ENCODE measurements at regions not wholly inside any gene's neighbourhood (a gene's known extent, or its start where the extent isn't known, plus 50 kb on each side); places are given as distances from the start of the nearest gene placed in this dataset.
"Not testable (repeated sequence)": the region's sequence is repeated elsewhere in the genome, so short reads cannot be mapped to it uniquely, and the experiment has no call there.

DNA sequence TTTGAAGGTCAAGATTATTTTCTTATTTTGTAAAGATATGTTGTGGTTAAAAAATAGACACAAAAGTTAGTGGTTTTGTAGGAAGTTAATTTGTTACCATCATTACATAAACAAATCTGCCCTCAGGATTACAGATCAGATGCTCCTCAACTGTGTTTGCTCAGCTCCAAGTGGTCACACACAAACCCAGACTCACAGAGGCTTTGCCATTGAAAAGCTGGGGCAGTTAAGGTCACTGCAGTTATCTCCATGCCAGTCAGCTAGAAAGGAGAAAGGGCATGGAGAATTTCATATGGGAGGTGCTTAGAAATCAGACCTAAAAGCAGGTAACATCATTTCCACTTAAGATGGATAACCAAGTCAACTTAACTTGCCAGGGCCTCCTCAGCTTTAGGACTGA, 825.7 kb upstream of the GBE1 start:
- no peak for DNase-seq

DNA sequence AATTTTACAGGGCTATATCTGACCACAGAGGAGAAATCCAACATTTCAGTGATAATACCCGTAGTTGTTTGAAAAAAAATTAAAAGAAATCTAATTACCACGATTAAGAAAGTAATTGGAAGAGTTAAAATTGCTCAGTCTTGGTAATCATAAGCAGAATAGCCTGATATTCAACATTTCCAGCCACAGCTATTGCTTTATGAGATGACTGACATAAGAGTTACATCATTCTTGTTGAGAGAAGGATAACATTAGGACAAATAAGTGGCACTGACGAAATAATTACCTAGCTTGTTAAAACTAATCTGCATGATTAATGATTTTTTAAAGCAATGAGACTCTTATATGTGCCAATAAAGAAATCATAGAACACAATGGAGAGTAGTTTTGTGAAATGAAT, 825.0 kb upstream of the GBE1 start:
- DNase-seq: no peak

DNA sequence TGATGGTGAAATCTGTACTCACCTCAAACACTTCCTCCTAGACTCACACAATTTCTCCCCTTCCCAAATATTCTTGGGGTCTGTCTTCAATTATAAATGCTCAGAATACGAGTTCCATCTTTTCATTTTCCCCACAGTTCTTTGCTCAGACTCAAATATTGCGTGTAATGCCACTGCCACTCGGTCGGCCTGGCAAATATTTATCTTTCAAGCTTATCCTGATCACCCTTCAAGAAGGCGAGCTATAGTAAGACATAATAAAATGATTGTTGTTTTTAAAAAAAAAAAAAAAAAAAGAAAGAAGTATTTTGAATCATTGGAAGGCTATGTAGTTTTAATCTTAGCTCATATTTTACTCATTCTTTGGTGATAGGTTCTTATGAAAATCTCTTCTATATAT, 824.6 kb upstream of the GBE1 start:
- not testable (repeated sequence) for DNase-seq

DNA sequence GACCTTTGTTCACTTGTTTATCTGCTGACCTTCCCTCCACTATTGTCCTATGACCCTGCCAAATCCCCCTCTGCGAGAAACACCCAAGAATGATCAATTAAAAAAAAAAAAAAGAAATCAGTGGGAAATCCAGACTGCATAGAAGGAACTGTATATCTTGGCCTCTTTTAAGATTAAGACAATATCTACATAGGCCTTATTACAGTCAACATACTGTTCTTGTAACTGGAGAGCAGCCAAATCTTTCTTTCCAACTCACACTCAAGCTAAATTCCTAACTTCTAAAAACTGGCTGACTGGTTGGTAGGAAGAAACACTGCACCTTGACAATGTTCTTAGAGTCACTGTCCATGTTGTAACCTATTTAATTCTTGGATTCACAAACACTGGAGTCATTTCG, 824.1 kb upstream of the GBE1 start:
- not testable (repeated sequence) for DNase-seq

DNA sequence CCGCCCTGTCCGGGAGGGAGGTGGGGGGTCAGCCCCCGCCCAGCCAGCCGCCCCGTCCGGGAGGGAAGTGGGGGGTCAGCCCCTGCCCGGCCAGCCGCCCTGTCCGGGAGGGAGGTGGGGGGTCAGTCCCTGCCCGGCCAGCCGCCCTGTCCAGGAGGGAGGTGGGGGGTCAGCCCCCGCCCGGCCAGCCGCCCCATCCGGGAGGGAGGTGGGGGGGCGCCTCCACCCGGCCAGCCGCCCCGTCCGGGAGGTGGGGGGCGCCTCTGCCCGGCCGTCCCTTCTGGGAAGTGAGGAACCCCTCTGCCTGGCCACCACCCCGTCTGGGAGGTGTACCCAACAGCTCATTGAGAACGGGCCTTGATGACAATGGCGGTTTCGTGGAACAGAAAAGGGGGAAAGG, 823.4 kb upstream of the GBE1 start:
- DNase-seq: not testable (repeated sequence)

DNA sequence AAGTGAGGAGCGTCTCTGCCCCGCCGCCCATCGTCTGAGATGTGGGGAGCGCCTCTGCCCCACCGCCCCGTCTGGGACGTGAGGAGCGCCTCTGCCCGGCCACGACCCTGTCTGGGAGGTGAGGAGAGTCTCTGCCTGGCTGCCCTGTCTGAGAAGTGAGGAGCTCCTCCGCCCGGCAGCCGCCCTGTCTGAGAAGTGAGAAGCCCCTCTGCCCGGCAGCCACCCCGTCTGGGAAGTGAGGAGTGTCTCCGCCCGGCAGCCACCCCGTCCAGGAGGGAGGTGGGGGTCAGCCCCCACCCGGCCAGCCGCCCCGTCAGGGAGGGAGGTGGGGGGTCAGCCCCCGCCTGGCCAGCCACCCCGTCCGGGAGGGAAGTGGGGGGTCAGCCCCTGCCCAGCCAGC, 823.0 kb upstream of the GBE1 start:
- DNase-seq: not testable (repeated sequence)

DNA sequence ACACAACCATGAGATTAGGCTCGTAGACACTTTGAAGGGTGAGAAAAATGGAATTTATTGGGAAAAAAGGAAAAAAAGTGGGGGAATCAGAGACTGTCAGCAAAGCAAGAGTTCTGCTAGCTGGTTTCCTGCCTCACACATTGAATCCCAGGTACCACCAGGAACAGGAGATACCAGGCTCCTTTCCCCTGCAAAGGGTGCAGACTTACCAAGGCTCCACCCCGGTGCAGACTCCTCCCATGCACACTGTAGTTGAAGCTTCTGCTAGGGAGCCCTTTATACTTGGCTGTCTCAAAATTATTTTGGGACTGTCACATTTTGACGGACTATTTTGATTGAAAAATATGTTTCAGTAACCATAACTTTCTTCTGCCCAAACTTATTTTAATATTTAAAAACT, 819.9 kb upstream of the GBE1 start:
- DNase-seq: no peak

DNA sequence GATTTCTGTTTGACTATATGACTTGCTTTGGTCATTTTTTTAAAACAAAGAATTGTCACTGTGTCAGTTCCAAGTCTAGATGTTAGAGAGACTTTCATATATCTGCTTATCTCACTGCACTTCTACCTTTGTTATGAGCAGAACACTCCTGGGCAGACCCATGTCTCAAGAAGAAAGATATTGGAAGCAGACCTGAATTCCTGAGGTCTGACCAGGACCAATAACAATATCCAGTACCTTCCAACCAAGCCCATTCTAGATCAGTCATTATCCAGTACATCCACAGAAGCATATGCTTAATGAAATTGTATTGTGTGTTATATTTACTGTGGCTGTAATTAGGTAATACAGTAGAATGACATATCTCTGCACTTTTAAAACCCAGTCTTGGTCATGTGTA, 811.3 kb upstream of the GBE1 start:
- DNase-seq: no peak

DNA sequence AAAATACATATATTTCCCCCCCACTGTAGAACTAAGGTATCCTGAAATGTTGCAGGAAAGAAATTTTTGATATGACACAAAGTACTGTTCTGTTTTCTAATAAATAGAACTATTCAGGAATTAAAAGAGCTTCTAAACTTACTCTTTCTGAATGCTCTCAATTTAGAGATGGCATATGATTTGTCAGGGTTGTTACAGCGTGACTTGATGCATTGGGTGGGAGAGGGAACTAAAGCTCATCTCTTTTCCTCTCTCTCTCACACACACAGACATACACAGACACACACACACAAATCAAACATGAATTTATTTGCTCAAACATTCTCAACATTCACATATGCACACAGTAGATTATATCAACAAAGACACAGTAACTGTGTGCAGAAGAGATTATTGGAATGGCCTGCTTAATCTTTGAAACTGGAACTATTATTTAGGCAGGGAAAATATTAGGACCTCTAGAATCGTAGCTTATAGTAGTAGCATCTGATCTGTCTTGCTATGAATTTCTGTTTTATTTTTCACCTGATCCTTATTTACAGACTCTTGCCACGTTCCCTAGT, 807.4 kb upstream of the GBE1 start:
- DNase-seq: no peak

DNA sequence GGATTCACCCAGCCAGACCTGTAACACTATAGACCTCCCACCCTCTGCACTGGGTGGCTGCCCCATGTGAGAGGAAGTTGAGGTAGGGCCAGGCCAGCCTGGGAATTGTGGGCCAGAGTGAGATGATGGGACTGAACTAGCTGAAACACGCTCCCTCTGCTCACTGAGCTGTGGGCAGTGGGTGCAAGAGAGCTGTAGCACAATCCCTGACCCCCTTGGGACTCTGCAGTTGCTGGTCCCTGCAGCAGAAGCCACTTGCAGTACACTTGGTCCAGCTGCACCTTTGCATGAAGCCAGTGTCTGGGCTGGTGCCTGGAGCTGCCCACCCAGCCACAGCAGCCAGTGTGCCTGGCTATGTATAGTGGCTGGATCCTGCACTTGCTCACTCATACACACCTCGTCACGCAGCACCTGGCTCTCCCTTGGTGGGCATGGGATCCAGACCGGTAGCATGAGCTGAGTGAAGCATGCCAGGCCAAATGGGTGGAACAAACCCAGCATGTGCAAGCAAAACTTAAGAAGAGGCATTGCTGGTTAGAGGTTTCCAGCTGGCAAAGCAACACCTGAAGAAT, 805.7 kb upstream of the GBE1 start:
- no peak for DNase-seq

DNA sequence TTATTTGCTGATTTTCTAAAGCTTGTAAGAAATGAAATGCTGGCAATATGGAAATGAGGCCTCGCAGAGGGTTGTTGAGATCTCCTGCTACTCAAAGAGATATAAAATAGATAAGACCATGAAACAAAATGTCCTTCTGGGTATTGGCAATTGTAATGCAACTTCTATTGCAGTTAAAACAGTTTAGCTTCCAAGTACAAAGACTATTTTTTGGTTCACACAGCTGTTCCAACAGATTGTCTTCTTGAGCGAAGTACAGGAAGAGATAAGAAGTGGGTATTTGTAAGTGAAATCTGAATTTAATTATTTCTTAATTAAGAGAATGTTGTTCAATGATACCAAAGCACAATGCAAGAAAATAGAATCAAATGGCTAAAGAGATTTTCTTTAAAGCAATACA, 801.5 kb upstream of the GBE1 start:
- no peak for DNase-seq

DNA sequence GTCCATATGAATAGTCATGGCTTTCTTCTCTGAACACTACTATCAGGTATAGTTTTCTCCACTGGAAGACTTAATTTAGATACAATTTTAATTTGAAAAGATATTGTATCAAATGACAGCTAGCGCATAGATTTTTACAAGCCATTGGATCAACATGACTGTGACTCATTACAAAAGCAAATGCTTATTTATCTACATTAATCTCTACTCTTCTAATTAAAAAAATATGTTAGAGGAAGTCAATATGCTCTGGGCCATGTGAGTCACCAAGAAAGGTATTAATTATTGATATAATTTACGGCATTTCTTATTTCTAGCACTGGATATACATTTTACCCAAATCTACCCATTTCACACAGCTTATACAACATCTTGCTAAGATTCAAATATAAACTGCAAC, 800.3 kb upstream of the GBE1 start:
- no peak for DNase-seq

DNA sequence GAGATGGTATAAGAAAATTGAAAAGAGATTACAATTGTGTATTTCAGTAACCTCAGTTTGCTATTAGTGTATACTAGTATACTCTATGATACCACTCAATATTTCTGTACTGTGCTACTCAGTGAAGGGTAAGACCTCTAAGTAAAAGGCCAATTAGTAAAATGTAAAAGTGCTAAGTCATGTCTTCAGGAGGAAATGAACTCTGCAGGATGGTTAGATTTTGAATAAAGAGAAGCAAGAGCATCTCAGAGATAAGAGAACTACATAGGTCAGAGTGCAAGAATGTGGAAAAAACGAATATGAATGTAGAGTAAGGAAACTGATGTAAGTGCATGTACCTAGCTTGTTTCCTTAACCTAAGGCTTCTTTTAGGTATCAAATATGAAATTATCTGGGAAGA, 796.6 kb upstream of the GBE1 start:
- no peak for DNase-seq

DNA sequence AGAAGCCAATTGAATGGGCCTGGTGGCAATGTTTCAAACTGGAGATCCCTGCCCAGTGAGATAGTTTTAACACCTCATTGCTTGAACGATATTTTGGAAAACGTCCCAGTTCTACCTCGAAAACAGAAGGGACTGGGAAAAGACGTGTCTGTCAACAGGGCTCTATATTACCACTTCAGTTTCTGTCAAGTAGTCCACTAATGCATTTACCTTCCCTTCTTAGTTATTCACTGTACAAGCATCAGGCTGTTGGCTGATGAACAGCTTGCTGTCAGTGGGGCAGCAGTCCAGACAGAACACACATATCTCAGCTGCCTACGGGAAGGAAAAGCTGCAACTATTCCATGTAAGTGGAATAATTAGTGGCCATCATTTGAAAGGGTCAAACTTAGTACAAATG, 794.7 kb upstream of the GBE1 start:
- DNase-seq: no peak

DNA sequence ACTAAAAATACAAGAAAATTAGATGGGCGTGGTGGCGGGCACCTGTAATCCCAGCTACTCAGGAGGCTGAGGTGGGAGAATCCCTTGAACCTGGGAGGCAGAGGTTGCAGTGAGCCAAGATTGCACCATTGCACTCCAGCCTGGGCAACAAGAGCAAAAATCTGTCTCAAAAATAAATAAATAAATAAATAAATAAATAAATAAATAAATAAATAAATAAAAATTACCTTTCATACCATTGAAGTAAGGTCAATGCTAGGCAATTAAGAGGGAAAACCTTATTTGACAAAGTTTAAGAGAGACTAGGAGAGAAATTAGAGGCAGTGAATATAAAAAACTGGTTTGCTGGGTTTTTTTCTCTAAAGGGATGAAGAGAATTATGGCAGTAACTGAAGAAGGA, 781.1 kb upstream of the GBE1 start:
- DNase-seq: not testable (repeated sequence)

DNA sequence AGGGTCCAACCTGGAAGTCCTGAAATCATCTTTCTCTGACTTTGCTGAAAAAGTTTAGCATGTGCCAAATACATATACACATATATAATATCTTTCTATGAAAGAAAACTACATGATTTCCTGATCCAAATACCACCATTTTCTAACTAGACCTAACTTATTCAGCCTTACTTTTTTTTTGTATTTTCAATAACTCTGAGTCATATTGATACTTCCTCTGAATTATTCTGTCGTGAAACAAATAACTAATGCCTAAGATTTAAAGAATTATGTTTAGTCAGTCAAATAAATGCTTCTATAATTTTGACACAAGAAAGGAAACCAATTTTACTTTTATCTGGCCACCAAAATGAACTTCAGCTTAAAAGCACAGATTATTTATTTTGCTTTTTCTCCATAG, 760.2 kb upstream of the GBE1 start:
- no peak for DNase-seq

DNA sequence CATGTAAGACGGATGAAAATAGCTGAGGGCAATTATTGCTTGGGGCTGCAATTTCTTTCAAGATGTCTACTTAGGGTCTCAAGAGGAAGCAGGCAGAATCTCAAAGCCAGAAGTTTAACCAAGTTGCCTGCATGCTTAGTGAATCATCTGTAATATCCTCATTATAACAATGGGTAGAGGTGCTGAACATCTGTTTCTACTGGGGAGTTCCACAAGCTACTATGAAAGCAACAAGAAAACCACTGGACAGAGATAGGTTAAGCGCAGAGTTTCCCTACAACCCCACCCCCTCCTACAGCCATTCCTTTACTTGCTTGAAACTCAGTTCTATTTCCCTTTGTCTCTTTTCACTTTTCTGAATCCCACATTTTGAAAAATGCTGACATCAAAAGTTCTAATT, 759.4 kb upstream of the GBE1 start:
- DNase-seq: no peak

DNA sequence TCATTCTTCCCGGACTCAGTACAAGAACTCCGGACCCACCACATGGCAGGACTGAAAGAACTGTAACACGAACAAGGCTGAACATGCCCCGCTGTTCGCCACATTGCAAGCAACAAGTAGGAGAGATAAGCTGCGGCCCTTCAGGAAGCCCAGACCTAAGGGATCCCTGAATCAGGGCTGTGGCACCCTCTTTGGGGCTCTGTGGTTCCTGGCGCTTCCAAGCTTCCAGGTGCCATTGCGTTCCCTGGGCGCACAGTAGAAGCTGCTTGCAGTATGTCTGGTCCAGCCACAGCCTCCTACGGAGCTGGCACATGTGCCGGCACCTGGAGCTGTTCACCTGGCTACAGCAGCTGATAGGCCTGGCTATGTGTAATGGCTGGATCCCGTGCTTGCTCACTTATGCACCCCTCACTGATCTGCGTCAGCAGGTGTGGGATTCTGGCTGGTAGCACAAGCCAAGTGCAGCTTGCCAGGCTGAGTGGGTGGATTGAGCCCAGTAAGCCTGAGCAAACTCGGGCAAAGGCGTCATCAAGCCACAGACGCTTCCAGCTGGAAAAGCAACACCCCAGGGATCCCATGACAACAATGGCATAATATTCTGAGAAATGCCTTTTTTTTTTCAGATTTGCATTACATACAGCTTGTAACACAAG, 748.6 kb upstream of the GBE1 start:
- no peak for DNase-seq

DNA sequence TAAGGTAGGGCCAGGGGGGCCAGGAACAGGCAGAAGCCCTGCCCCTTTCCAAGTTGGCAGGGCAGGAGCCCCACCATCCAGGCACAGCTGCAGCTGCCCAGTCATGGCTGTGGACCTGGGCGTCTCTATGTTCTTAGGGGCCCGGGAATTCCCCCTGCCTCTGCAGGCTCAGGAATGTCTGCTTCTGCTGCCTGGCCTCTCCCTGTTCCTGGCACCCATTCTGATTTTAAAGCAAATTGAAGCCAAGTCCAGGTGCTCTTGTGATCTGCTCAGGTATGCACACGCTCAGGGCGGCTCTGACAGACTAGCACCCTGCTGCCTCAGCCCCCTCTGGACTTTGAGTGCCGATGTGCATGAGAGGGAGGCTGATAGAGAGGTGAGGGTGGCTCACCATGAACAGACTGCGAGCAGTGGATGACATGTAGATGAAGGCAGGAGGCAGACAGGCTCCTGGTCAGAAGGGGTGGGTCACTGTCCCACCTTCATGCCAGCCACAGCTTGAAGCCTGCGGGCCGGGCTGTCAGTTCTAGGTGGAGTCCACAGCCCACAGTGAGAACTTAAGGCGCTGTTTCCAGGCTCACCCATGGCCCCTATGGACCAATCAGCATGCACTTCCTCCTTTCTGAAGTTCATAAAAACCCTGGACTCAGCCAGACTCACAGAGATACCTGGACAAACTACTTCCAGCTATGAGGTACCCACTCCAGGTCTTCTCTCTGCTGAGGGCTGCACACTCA, 747.8 kb upstream of the GBE1 start:
- DNase-seq: no peak

DNA sequence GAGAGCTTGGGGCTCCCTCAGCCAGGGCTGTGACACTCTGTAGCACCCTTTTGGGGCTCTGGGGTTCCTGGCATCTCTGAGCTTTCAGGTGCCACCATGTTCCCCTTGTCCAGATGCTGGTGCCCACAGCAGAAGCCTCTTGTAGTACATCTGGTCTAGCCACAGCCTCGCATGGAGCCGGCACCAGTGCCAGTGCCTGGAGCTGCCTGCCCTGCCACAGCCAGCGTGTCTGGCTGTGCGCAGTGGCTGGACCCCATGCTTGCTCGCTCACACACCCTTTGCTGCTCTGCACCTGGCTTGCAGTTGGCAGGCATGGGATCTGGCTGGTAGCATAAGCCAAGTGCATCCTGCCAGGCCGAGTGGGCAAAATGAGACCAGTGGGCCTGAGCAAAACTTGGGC, 744.8 kb upstream of the GBE1 start:
- no peak for DNase-seq

DNA sequence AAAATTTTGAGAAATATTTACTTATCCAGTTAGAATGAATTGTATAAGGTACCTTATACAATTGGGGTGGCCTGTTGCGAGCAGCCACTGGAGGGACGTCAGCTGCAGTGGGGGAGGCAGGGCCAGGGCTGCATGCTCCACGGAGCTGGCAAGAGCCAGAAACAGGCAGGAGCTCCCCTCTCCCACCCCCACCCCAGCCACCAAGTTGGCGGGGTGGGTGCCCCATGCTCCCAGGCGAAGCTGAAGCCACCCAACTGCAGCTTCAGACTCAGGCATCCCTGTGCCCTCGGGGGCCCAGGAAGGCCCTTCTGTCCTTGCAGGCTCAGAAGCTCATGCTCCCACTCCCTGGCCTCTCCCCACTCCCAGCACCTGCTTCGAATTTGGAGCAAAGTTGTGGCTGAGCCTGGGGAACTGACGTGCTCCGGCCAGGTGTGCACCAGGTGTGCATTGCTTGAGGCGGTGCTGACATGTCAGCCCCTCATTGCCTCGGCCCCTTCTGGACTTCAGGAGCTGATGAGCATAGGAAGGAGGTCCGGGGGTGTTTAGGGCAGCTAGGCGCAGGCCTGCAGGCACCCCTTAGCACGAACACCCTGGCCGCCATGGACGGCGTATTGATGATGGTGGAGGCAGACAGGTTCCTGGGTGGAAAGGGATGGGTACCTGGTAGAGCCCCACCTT, 743.8 kb upstream of the GBE1 start:
- no peak for DNase-seq

DNA sequence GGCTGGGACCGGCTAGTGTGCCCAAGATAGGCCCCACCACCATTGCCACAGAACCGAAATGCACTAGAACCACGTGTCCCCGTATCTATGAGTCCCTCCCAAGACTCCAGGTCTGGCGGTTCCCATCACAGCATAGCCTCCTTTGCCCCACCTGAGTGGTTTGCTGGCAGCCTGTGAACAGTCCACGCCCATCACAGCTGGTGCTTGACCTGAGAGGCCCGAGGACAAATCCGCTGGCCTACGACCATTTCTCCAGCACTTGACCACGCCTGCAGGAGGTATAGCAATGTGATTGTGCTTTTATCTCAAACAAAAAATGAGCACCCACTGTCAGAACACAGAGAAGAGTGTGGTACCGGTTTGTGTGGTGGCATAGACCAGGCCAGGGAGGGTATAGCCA, 736.7 kb upstream of the GBE1 start:
- no peak for DNase-seq

DNA sequence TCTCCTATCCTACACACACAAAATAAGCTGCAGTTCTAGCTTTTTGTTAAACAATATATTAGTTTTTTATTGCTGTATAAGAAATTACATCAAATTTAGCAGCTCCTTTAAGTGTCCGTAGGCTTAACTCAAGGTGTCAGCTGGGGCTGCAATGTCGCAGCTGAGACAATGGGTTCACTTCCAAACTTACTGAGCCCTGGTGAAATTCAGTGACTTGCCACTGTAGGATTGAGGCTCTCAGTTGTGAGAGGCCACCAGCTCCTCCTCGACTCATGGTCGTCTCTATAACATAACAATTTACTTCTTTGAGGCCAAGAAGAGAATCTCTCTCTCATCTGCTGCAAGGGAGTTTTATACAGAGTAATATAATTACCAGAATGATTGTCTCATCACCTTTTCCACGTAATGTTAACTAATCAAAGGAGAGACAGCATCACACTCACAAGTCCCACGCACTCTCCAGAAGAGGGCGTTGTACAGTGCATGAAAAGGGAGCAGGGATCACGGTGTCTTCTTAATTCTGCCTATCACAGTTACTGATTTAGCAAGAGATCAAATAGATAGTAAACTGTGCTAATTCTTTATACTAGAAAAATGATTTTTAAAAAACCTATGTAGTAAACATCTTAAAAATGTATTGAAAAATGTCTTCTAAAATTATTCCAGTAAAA, 735.6 kb upstream of the GBE1 start:
- DNase-seq: no peak
